Cardiac fibroblast (primary cell): ENCODE measurements at regions not wholly inside any gene's neighbourhood (a gene's known extent, or its start where the extent isn't known, plus 50 kb on each side); places are given as distances from the start of the nearest gene placed in this dataset.
"Not testable (repeated sequence)": the region's sequence is repeated elsewhere in the genome, so short reads cannot be mapped to it uniquely, and the experiment has no call there.

Experiments used
- DNase-seq, 2 donors: peaks; one replicate each; pipeline versions ENCODE4 v3.0.0 to v3.0.0-alpha.2; 2010; ENCODE audit warnings: low read depth in 2 of 2
- H3K4me3 ChIP-seq, 2 donors: replicated peaks in 1 of 2; 1 replicate in 1 of 2; 2 replicates in 1 of 2; pipeline ENCODE4 v1.5.1; 2011; ENCODE audit warnings: low read depth in 2 of 2, low read length in 2 of 2, mild to moderate bottlenecking in 2 of 2, moderate library complexity in 1 of 2
- CTCF ChIP-seq: IDR thresholded peaks from one replicate; pipeline ENCODE4 v1.5.1; 2011; ENCODE audit warnings: low read depth, mild to moderate bottlenecking, low read length, inconsistent platforms

- H3K4me3 ChIP-seq, result no peak overlapping the region
- TF ChIP-seq CTCF, result no peak
- no peak for DNase-seq
These were observed 1189.2 kb downstream of the TYW1 start for GRCh38 chr7:68185631-68186456.

GRCh38 chr7:68187532-68187931 lies 1190.9 kb downstream of the TYW1 start:
- no peak overlapping the region for H3K4me3 ChIP-seq
- TF ChIP-seq CTCF, result no peak
- DNase-seq, result no peak

- TF ChIP-seq CTCF, result no peak
- no peak overlapping the region for H3K4me3 ChIP-seq
- no peak for DNase-seq
These were observed 1196.3 kb downstream of the TYW1 start for GRCh38 chr7:68192941-68193340.

- not testable (repeated sequence) for DNase-seq
These were observed 1199.0 kb downstream of the TYW1 start for GRCh38 chr7:68195642-68196041.

GRCh38 chr7:68200051-68200670 lies 1203.5 kb downstream of the TYW1 start:
- no peak overlapping the region for H3K4me3 ChIP-seq
- no peak for TF ChIP-seq CTCF
- no peak for DNase-seq

More at GRCh38 chr7:68195642-68196041, 1199.0 kb downstream of the TYW1 start:
- H3K4me3 ChIP-seq, result not testable (repeated sequence)

GRCh38 chr7:68203251-68203650 lies 1206.6 kb downstream of the TYW1 start:
- H3K4me3 ChIP-seq, result no peak overlapping the region
- DNase-seq, result no peak
- TF ChIP-seq CTCF, result no peak

GRCh38 chr7:68205826-68206225 lies 1209.2 kb downstream of the TYW1 start:
- no peak overlapping the region for H3K4me3 ChIP-seq
- no peak for DNase-seq
- no peak for TF ChIP-seq CTCF
